ENCODE measurements at regions not wholly inside any gene's neighbourhood (a gene's known extent, or its start where the extent isn't known, plus 50 kb on each side); places are given as distances from the start of the nearest gene placed in this dataset.

DNA sequence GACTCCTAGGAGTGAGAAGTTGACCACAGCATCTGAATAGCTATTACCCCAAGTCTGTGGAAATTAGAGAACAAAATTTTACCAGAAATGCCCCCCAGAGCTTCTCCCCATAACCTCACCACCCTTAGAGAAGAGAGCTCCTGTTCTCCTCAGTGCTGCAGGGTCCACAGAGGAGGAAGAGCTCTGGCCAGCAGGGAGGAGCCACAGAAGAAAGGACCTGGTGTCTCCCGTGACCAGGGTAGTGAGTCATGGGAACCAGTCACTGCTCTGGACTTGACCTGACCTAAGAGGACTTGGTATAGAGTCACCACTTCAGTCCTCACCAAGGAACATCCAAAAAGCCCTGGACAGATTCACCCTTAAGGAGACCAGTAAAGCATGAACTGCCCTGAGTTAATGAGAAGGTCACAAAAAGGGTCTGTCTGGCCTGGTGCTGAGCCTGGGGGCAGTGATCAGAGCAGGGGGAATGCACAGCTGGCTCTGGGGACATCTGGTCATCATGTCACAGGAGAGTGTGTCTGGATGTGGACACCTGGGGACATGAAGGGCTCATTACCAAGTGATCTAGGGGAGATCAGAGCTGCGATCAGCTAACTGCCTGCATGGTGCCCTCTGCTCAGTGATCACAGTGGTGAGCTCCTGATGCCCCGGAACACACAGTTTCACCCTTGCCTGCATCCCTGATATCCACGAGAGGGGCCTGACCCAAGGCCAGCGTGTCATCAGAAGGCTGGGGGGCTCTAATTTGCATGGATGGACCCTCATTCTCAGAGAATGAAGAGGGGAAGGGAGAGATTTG is 103.3 kb upstream of the TOP3B start:
- 86% methylated on average over 5 of the region's 5 CpGs for WGBS
- DNase-seq (ENCODE audit: low spot score), result no peak
- TF ChIP-seq GABPA (IDR thresholded peaks at IDR 0.05 in 1 of 2, conservative IDR thresholded peaks at IDR 0.05 in 1 of 2) (no peak), RXRA (IDR thresholded peaks at IDR 0.05) (no peak), HNF4A (conservative IDR thresholded peaks at IDR 0.05) (no peak), SP1 (IDR thresholded peaks at IDR 0.05) (no peak), RAD21 (IDR thresholded peaks at IDR 0.05) (no peak), HNF4G (IDR thresholded peaks at IDR 0.05) (no peak), FOXA2 (IDR thresholded peaks at IDR 0.05) (no peak), YY1 (IDR thresholded peaks at IDR 0.05) (no peak), FOXA1 (IDR thresholded peaks at IDR 0.05) (no peak), NR2F2 (IDR thresholded peaks at IDR 0.05) (no peak), EGR1 (IDR thresholded peaks at IDR 0.05; ENCODE audit: low read depth in 2 of 2) (no peak)
- TF ChIP-seq, protein P1, sequence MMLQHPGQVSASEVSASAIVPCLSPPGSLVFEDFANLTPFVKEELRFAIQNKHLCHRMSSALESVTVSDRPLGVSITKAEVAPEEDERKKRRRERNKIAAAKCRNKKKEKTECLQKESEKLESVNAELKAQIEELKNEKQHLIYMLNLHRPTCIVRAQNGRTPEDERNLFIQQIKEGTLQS (IDR thresholded peaks at IDR 0.05), result no peak
- TF ChIP-seq, protein P2, sequence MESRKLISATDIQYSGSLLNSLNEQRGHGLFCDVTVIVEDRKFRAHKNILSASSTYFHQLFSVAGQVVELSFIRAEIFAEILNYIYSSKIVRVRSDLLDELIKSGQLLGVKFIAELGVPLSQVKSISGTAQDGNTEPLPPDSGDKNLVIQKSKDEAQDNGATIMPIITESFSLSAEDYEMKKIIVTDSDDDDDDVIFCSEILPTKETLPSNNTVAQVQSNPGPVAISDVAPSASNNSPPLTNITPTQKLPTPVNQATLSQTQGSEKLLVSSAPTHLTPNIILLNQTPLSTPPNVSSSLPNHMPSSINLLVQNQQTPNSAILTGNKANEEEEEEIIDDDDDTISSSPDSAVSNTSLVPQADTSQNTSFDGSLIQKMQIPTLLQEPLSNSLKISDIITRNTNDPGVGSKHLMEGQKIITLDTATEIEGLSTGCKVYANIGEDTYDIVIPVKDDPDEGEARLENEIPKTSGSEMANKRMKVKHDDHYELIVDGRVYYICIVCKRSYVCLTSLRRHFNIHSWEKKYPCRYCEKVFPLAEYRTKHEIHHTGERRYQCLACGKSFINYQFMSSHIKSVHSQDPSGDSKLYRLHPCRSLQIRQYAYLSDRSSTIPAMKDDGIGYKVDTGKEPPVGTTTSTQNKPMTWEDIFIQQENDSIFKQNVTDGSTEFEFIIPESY (IDR thresholded peaks at IDR 0.05), result no peak
- TF ChIP-seq, protein P3, sequence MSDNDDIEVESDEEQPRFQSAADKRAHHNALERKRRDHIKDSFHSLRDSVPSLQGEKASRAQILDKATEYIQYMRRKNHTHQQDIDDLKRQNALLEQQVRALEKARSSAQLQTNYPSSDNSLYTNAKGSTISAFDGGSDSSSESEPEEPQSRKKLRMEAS (IDR thresholded peaks at IDR 0.05), result no peak
- TF ChIP-seq, protein P4, sequence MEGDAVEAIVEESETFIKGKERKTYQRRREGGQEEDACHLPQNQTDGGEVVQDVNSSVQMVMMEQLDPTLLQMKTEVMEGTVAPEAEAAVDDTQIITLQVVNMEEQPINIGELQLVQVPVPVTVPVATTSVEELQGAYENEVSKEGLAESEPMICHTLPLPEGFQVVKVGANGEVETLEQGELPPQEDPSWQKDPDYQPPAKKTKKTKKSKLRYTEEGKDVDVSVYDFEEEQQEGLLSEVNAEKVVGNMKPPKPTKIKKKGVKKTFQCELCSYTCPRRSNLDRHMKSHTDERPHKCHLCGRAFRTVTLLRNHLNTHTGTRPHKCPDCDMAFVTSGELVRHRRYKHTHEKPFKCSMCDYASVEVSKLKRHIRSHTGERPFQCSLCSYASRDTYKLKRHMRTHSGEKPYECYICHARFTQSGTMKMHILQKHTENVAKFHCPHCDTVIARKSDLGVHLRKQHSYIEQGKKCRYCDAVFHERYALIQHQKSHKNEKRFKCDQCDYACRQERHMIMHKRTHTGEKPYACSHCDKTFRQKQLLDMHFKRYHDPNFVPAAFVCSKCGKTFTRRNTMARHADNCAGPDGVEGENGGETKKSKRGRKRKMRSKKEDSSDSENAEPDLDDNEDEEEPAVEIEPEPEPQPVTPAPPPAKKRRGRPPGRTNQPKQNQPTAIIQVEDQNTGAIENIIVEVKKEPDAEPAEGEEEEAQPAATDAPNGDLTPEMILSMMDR (IDR thresholded peaks at IDR 0.05; ENCODE audit: low read depth, low read length, missing input control), result no peak
- Histone ChIP-seq H3K4me3 (ENCODE audit: low read depth in 1 of 3, low read length in 3 of 3) (no peak overlapping the region), H3K27ac (ENCODE audit: low read depth in 1 of 2, low read length in 2 of 2) (no peak overlapping the region), H3K36me3 (ENCODE audit: control insufficient read depth in 4 of 4, insufficient read depth in 3 of 4, low read depth in 1 of 4, low read length in 3 of 4) (no peaks in the 10 kb centered on the region), H3K9me3 (ENCODE audit: control insufficient read depth in 4 of 4, low read length in 3 of 4) (no peaks in the 10 kb centered on the region), H3K9ac (ENCODE audit: low read depth in 1 of 2, low read length in 2 of 2) (no peak overlapping the region), H3K27me3 (ENCODE audit: control insufficient read depth in 4 of 4, insufficient read depth in 4 of 4, low read length in 3 of 4) (no peaks in the 10 kb centered on the region), H3K4me1 (ENCODE audit: control insufficient read depth in 4 of 4, insufficient read depth in 4 of 4, low read length in 3 of 4) (peaks cover 6 to 15% (median 13%) of the 10 kb centered on the region in 4 donors)

DNA sequence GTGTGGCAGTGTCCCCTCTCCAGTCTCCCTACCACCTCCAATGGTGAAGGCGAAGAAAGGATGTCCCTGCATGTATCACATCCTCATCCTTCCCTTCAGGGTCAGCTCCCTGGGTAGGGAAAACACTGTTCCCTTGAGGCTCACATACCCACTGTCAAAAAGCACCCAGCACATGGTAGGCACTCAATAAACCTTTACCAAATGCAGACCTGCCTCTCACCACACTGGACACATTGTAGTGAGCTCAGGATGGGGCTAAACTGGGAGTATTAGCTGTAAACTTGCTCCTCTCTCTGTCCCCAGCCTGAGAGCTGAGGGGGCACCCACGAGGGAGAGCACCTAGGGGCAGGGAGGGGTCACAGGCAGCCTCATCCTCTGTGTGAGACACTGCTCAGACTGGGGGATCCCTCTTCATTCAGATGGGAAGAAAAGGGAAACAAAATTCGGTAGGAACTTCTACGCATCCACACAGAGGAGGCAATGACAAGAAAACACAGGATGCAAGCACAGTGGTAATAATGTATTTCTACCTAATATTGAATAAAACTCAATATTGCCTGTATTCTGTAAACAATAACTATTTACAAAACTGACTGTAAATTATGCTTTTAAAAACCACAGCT is 101.6 kb upstream of the TOP3B start:
- no peak overlapping the region for H3K27ac ChIP-seq (ENCODE audit: low read depth in 1 of 2, low read length in 2 of 2)
- no peaks in the 10 kb centered on the region for H3K36me3 ChIP-seq (ENCODE audit: control insufficient read depth in 4 of 4, insufficient read depth in 3 of 4, low read depth in 1 of 4, low read length in 3 of 4)
- H3K9ac ChIP-seq (ENCODE audit: low read depth in 1 of 2, low read length in 2 of 2), result no peak overlapping the region
- peaks cover 6 to 15% (median 13%) of the 10 kb centered on the region in 4 donors for H3K4me1 ChIP-seq (ENCODE audit: control insufficient read depth in 4 of 4, insufficient read depth in 4 of 4, low read length in 3 of 4)
- no peaks in the 10 kb centered on the region for H3K27me3 ChIP-seq (ENCODE audit: control insufficient read depth in 4 of 4, insufficient read depth in 4 of 4, low read length in 3 of 4)
- H3K4me3 ChIP-seq (ENCODE audit: low read depth in 1 of 3, low read length in 3 of 3), result no peak overlapping the region
- DNase-seq (ENCODE audit: low spot score), result no peak
- 42% methylated on average over 4 of the region's 4 CpGs for WGBS
- H3K9me3 ChIP-seq (ENCODE audit: control insufficient read depth in 4 of 4, low read length in 3 of 4), result no peaks in the 10 kb centered on the region
- TF ChIP-seq FOXA1 (IDR thresholded peaks at IDR 0.05) (no peak), FOXA2 (IDR thresholded peaks at IDR 0.05) (no peak), TAF1 (conservative IDR thresholded peaks at IDR 0.05) (no peak), HNF4G (IDR thresholded peaks at IDR 0.05) (no peak), SP1 (IDR thresholded peaks at IDR 0.05) (no peak), YY1 (IDR thresholded peaks at IDR 0.05) (no peak), EGR1 (IDR thresholded peaks at IDR 0.05; ENCODE audit: low read depth in 2 of 2) (no peak), GABPA (IDR thresholded peaks at IDR 0.05 in 1 of 2, conservative IDR thresholded peaks at IDR 0.05 in 1 of 2) (no peak), RXRA (IDR thresholded peaks at IDR 0.05) (no peak), JUND (IDR thresholded peaks at IDR 0.05) (no peak), HNF4A (conservative IDR thresholded peaks at IDR 0.05) (no peak), RAD21 (IDR thresholded peaks at IDR 0.05) (no peak)
- TF ChIP-seq, protein P5, sequence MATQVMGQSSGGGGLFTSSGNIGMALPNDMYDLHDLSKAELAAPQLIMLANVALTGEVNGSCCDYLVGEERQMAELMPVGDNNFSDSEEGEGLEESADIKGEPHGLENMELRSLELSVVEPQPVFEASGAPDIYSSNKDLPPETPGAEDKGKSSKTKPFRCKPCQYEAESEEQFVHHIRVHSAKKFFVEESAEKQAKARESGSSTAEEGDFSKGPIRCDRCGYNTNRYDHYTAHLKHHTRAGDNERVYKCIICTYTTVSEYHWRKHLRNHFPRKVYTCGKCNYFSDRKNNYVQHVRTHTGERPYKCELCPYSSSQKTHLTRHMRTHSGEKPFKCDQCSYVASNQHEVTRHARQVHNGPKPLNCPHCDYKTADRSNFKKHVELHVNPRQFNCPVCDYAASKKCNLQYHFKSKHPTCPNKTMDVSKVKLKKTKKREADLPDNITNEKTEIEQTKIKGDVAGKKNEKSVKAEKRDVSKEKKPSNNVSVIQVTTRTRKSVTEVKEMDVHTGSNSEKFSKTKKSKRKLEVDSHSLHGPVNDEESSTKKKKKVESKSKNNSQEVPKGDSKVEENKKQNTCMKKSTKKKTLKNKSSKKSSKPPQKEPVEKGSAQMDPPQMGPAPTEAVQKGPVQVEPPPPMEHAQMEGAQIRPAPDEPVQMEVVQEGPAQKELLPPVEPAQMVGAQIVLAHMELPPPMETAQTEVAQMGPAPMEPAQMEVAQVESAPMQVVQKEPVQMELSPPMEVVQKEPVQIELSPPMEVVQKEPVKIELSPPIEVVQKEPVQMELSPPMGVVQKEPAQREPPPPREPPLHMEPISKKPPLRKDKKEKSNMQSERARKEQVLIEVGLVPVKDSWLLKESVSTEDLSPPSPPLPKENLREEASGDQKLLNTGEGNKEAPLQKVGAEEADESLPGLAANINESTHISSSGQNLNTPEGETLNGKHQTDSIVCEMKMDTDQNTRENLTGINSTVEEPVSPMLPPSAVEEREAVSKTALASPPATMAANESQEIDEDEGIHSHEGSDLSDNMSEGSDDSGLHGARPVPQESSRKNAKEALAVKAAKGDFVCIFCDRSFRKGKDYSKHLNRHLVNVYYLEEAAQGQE (IDR thresholded peaks at IDR 0.05), result no peak
- TF ChIP-seq, protein P3 (IDR thresholded peaks at IDR 0.05), result no peak
- TF ChIP-seq, protein P2 (IDR thresholded peaks at IDR 0.05), result no peak
- TF ChIP-seq, protein P1 (IDR thresholded peaks at IDR 0.05), result no peak
